ENCODE measurements at regions not wholly inside any gene's neighbourhood (a gene's known extent, or its start where the extent isn't known, plus 50 kb on each side); places are given as distances from the start of the nearest gene placed in this dataset.
"Not testable (repeated sequence)": the region's sequence is repeated elsewhere in the genome, so short reads cannot be mapped to it uniquely, and the experiment has no call there.

- DNase-seq (ENCODE audit: low spot score) = no peak
Observed at GRCh38 chr12:38159591-38160317, 156.8 kb upstream of the ALG10B start.

DNA sequence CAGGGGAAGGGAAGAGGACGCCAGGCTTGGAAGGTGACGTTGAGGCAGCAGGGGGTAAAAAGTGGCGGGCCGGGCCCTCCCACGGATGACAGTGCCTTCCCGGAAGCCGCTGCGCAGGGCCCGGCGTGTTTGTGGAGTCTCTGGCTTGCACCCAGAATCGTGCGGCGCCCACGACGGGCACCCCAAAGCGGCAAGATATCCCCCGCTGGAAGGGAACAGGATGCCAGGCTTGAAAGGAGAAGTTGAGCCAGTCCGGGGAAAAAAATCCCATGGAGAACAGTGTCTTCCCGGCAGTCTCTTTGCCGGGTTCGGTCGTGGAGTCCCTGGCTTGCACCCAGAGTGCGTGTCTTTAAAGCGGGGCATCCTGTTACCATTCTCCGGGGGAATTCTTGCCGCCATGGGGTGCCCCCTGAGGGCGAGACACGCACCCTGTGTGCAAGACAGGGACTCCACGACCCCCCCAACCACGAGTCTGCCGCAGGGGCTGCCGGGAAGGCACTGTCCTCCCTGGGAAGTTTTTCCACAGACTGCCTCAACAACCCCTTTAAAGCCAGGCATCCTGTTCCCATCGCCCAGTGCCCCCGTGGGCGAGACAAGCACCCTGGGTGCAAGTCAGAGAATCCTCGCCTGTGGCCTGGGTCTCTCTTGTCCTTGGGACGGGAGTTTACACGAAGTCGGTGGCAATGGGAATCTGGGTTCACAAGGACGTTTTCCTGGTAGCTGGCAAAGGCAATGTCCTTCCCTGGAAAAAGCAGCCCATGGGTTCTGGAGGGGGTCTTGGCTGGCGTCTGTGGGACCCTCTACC lies 156.1 kb upstream of the ALG10B start:
- DNase-seq (ENCODE audit: low spot score) = no peak

DNA sequence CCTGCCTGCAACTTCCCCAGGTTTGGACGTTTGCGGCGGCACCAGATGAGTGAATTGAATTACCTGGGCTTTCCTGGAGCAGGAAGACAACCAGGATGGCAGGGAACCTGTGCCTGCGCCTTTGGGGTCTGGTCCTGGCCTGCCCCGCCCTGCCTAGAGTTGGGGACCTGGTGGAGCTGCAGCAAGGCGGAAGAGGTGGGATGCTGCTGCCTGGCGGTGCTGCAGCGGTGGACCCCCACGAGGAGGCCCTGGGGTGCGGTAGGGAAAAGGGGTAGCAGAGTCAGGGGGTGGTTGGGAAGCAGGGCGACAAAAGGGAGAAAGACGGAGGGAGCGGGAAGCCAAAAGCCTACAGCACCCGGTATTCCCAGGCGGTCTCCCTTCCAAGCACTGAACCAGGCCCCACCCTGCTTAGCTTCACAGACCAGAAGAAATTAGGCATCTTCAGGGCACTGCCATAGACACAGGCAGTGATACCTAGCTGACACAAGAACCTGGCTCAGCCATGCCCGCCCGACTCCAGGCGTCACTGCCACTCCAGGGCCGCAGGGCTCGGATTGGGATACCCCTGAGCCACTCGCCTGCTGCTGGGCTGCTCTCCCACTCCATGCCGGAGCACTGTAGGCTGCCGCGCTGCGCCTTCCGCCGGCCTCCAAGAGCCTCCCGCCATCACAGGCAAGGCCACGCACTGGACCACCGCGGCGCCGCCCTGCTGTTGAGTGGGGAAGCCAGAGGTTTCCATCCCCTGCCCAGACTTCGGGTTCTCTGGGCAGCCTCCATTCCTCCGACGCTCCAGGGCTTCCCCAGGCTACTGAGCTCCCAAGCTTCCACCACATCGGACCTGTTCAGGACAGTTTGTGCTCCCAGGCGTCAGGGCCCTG lies 155.2 kb upstream of the ALG10B start:
- no peak for DNase-seq (ENCODE audit: low spot score)

DNA sequence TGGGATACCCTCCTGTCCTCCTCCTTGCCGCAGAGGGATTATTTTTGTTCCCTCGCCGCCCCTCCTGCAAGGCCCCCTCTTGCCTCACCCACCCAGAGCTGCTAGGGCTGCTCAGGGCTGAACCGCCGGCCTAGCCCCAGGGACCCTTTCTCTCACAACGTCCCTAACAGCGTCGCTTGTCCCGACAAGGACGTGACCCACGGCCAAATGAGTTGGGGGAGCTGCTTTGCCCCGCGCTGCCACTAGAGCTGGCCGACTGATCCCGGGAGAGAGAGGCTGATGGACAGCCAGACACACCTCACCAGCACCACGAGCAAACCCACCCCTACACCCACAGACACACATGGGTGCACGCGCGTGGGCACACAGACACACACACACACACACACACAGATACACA lies 154.6 kb upstream of the ALG10B start:
- DNase-seq (ENCODE audit: low spot score) = no peak

GRCh38 chr12:38162708-38163441 lies 153.7 kb upstream of the ALG10B start:
- DNase-seq (ENCODE audit: low spot score) = no peak

GRCh38 chr12:38163442-38163801 lies 153.2 kb upstream of the ALG10B start:
- DNase-seq (ENCODE audit: low spot score) = no peak

DNA sequence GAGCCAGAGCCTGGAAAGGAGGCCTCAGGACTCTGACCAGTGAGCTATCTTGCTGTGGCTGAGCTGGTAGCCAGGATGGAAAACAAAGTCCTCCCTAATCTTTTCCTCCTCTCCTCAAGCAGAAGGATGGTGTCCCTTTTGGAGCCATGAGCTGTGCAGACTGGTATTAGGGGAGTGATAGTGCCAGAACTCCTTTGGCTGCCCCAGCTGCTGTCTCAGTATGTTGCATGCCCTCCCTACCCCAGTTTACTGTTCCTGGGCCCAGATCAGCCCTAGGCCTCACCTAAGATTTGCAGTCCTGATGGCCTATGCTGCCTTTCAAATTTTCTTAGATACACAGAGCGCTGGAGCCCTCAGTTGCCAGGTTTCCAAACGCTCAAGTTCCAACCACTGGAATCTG lies 150.3 kb upstream of the ALG10B start:
- DNase-seq (ENCODE audit: low spot score) = no peak

DNA sequence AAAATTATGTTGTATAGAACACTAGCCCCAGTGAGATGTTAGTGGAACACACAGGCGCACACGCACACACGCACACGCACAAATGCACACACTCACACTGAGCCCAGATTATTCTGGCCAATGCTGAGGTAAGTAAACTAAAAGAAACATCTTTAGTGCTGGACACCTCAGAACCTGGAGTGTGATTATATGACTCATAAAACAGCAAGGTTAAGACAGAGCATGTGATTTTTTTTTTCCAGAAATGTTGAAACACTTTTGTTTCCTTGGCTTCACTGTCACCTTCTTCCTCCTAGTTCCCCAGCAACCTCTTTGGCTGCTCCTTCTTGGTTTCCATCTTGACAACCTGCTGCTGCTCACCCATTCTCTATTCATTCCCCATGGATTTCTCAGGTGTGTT lies 141.0 kb upstream of the ALG10B start:
- no peak for DNase-seq (ENCODE audit: low spot score)

GRCh38 chr12:38183617-38184016 lies 133.0 kb upstream of the ALG10B start:
- not testable (repeated sequence) for DNase-seq (ENCODE audit: low spot score)

GRCh38 chr12:38197286-38197685 lies 119.3 kb upstream of the ALG10B start:
- DNase-seq (ENCODE audit: low spot score) = not testable (repeated sequence)

GRCh38 chr12:38201461-38202276 lies 114.9 kb upstream of the ALG10B start:
- no peak for DNase-seq (ENCODE audit: low spot score)

DNA sequence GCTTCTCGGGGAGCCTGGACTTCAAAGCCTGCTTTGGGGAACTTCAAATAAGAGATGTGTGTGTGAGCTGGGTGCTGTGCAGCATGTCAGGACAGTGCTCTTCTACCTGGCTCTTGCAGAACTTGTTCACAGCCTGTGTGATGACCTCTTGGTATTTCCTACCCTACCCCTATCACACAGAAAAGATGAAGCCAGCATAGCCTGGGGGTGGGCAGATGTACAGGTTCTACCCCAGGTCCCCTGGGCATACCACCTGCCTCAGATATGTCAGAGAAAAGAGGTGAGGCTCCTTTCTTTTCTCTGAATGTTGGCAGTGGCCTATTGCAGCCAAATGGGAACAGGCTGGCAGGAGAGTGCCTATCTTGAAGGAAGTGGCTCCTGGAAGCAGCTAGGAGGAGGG lies 111.7 kb upstream of the ALG10B start:
- no peak for DNase-seq (ENCODE audit: low spot score)

- DNase-seq (ENCODE audit: low spot score) = no peak
Observed at GRCh38 chr12:38222011-38222410, 94.6 kb upstream of the ALG10B start.

GRCh38 chr12:38238328-38238727 lies 78.2 kb upstream of the ALG10B start:
- DNase-seq (ENCODE audit: low spot score) = not testable (repeated sequence)

DNA sequence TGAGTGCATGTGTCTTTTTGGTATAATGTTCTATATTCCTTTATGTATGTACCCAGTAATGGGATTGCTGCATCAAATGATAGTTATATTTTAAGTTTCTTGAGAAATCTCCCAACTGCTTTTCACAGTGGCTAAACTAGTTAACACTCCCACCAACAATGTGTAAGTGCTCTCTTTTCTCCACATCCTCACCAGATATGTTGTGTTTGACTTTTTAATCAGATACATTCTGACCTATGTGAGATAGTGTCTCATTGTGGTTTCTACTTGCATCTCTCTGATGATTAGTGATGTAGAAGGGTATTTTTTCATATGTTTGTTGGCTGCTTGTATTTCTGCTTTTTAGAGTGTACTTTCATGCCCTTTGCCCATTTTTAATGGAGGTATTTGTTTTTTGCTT lies 62.8 kb upstream of the ALG10B start:
- DNase-seq (ENCODE audit: low spot score) = no peak

DNA sequence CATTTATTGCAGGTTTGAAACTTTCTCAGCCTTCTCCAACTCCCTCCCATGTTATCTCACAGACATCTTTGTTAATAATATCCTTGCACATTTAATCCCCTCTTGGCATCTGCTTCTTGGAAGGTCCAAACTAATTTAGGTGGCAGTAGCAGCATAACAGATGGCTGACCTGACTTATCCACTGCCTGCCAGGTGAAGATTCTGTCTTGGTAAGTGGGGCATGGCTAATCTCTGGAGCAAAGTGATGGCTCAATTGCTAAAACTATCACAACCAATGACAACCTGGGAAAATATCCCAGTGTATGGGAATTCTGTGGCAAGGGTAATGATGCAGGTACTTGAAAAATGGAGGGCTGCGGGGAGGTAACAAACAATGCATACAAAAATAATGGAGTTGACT lies 58.2 kb upstream of the ALG10B start:
- no peak for DNase-seq (ENCODE audit: low spot score)
